GM10266 (cell line): ENCODE measurements at regions not wholly inside any gene's neighbourhood (a gene's known extent, or its start where the extent isn't known, plus 50 kb on each side); places are given as distances from the start of the nearest gene placed in this dataset.

Source experiments
- DNase-seq: peaks from one replicate; pipeline ENCODE4 v3.0.0; 2012; ENCODE audit errors: extremely low spot score
- TF ChIP-seq, protein P1 (sequence below): IDR thresholded peaks from 2 replicates; pipeline ENCODE4 v1.5.1; 2012; ENCODE audit warnings: mild to moderate bottlenecking, low read depth; ENCODE audit not compliant: control insufficient read depth, insufficient read depth; ENCODE audit errors: missing control alignments

DNA sequence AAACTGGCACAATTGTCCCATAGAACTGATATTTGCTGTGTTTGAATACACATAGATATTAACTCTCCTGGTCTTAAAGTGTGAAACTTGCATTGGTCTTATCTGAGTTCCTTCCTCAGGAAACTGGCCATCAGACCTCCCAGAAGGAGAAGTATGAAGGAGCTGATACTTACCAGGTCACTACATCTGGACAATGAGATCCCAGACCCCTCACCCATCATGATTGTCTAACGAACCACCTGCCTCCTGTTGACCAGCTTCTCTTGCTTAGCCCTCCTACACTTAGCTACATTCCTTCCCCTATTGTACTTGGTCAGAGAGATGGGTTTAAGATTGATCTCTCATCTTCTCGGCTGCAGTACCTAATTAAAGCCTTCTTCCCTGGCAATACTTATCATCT, 413.3 kb downstream of the KCTD12 start:
- no peak for DNase-seq
- TF ChIP-seq, protein P1, sequence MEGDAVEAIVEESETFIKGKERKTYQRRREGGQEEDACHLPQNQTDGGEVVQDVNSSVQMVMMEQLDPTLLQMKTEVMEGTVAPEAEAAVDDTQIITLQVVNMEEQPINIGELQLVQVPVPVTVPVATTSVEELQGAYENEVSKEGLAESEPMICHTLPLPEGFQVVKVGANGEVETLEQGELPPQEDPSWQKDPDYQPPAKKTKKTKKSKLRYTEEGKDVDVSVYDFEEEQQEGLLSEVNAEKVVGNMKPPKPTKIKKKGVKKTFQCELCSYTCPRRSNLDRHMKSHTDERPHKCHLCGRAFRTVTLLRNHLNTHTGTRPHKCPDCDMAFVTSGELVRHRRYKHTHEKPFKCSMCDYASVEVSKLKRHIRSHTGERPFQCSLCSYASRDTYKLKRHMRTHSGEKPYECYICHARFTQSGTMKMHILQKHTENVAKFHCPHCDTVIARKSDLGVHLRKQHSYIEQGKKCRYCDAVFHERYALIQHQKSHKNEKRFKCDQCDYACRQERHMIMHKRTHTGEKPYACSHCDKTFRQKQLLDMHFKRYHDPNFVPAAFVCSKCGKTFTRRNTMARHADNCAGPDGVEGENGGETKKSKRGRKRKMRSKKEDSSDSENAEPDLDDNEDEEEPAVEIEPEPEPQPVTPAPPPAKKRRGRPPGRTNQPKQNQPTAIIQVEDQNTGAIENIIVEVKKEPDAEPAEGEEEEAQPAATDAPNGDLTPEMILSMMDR: no peak

DNA sequence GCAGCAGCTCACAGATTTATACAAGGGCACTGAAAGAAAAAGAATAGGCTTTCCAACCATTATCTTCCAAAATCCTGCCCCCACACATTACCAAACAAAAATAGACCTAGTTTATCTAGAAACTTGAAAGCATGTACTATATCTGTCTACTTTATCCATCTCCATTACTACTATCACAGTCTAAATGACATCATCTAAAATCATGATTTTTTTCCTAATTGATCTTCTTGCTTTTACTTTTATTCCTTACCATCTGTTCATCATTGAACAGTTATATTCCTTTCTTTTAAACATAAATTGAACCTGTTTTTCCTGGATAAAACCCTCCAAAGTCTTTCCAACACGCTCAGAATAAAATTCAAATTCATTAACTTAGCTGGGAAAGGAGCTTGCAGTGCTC, 414.7 kb downstream of the KCTD12 start:
- TF ChIP-seq, protein P1: no peak
- no peak for DNase-seq

DNA sequence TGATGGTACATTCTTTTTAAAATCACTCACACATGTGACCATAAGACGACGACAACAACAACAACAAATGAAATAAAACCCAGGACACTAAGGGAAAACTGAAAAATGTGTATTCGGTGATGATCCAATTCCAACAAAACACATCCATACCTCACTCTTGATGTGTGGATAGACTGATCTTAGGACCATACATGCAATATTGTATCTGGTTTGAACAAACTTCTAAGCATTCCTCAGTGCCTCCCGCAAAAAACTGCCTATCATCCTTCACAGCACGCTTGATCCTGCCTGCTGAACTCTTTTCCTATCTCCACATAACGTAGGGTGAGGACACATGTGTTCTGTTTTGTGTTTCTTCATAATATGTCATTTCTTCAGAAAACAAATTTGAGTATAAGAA, 415.2 kb downstream of the KCTD12 start:
- TF ChIP-seq, protein P1: no peak

DNA sequence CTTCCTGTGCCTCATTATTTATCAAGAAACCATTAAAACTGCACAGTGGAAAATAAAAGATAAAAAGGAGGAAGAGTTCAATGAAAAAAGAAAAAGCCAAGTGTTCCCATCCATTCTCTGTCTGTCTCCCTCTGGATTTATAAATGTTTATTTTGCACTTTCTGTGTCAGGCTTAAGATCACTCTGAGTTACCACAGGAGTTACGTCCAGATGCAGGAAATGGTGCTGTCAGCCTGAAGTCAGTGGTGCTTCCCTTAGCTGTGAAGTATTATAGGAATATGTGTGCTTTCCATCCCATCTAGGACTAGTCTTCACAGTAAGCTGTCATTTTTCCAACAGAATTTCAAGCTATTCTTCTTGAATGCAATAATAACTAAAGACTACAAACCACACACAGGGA, 420.2 kb downstream of the KCTD12 start:
- DNase-seq: no peak
- TF ChIP-seq, protein P1: no peak

More for the DNA sequence above, 415.2 kb downstream of the KCTD12 start:
- DNase-seq: no peak

DNA sequence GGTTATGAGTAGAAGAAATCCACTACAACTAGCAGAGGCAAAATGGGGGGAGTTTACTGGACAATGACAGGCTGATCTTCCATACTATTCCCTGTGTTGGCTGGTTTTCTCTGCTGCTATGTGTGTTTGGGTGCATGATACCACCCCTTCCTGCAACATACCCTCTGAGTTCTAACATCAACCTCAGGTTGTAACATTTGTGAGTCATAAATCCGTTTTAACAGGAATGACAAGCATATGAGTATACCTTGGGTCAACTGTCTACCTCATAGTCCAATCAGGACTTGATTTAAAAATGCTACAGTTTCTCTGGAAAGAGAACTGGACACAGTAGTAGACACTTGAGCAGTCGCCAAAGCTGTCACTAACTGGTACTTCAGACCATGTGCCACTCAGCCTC, 422.9 kb downstream of the KCTD12 start:
- TF ChIP-seq, protein P1: no peak
- no peak for DNase-seq

DNA sequence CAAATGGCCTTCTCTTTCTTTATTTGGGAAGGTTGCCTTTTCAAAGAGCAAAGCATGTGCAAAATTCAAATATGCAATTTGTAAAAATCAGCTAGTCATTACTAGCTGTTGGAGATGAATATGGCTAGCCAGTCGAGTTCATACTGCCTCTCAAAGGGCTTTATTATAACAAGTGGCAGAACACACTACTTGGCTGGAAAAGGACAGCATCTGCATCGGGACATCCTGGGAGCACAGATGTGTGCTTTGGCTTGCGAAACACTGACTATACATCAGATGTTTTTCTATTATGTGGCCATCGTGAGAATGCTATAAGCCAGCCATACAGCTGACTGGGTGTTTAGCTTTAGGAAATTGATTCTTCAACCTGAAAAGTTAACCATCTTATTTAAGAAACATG, 424.2 kb downstream of the KCTD12 start:
- TF ChIP-seq, protein P1: no peak
- no peak for DNase-seq

DNA sequence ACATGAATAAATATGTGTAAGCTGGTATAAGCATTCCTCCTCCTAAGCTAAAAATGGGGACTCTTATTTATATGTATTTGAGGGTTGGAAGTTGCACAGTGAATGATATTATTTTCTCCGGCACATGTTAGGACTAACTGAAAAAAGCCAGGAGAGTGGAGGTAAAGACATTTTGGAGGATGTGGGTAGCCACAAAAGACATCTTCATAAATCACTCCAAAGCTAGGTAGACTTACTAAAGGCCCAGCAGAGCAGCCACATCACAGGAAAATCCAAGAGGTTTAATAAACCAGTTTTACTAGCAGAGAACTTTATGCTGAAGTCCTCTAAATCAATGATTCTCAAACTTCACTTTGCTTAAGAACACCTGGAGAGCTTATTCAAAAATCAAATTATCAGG, 424.7 kb downstream of the KCTD12 start:
- TF ChIP-seq, protein P1: no peak

More for the DNA sequence above, 424.7 kb downstream of the KCTD12 start:
- DNase-seq: no peak
